ENCODE measurements at regions not wholly inside any gene's neighbourhood (a gene's known extent, or its start where the extent isn't known, plus 50 kb on each side); places are given as distances from the start of the nearest gene placed in this dataset.

DNA sequence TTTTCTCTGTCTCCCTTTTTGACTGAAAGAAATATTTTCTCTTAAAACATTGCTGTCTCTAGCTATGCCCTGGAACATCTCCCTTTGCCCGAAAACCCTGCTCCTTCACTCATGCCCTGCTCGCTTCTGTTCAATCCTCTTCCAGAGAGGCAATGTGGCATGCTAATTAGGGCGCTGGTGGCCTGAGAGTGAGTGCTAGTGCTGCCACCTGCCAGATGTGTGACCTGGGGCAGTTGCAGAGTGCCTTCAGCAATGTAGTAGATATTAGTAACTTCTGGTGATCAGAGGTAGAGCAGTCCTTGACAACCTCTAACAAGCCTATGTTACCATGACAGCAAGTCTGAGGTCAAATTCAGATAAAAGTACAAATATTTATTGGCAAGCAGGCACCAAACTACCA is 119.5 kb upstream of the OSMR start:
- no peak overlapping the region for H3K27ac Mint-ChIP-seq
- no peaks in the 10 kb centered on the region for H3K36me3 Mint-ChIP-seq (ENCODE audit: low read depth)
- H3K4me3 Mint-ChIP-seq, result no peak overlapping the region
- H3K4me1 Mint-ChIP-seq, result no peaks in the 10 kb centered on the region
- peaks cover 10% of the 10 kb centered on the region for H3K27me3 Mint-ChIP-seq
- H3K9me3 Mint-ChIP-seq, result no peaks in the 10 kb centered on the region
- no peak for ATAC-seq (replicated peaks)

DNA sequence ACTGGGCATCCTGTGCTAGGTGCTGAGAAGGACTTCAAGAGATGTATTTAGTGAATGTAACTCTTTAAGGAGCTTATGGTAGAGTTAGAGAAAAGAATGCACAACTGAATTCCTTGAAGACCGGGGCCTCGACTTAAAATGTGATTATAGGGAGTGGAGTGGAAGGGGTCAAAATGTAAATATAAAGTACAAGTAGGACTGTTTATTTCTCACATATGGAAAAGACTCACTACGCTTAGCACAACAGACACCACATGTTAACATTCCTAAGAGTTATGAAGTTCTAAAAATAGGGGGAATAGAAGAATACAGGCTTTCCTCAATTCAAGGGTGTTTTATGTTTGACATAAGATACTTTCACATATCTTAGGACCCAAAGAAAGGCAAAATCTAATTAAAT is 117.8 kb upstream of the OSMR start:
- no peaks in the 10 kb centered on the region for H3K36me3 Mint-ChIP-seq (ENCODE audit: low read depth)
- H3K27ac Mint-ChIP-seq, result no peak overlapping the region
- peaks cover 6% of the 10 kb centered on the region for H3K27me3 Mint-ChIP-seq
- H3K9me3 Mint-ChIP-seq, result no peaks in the 10 kb centered on the region
- H3K4me3 Mint-ChIP-seq, result no peak overlapping the region
- H3K4me1 Mint-ChIP-seq, result no peaks in the 10 kb centered on the region
- ATAC-seq (replicated peaks), result no peak

DNA sequence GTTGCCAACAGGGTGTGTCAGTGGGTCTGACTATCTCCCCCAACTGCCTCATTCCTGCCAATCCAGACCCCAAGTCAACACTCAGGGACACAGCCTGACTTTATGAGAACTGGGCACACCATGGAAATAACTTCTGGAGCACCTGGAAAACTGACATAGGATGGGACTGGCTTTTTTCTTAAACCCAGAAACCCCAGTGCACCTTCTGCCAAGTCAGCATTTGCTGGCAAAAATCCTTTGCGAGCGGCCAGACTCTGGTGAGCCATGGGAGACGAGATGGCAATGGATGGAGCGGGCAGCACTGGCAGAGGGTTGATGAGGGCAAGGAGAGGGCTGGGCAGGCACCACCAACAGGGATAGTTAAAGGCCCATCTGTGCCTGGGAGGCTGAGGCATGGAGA is 114.4 kb upstream of the OSMR start:
- Mint-ChIP-seq H3K4me3 (no peak overlapping the region), H3K27ac (no peak overlapping the region), H3K36me3 (ENCODE audit: low read depth) (no peaks in the 10 kb centered on the region), H3K9me3 (no peaks in the 10 kb centered on the region), H3K27me3 (peaks cover 15% of the 10 kb centered on the region), H3K4me1 (no peaks in the 10 kb centered on the region)
- no peak for ATAC-seq (replicated peaks)

DNA sequence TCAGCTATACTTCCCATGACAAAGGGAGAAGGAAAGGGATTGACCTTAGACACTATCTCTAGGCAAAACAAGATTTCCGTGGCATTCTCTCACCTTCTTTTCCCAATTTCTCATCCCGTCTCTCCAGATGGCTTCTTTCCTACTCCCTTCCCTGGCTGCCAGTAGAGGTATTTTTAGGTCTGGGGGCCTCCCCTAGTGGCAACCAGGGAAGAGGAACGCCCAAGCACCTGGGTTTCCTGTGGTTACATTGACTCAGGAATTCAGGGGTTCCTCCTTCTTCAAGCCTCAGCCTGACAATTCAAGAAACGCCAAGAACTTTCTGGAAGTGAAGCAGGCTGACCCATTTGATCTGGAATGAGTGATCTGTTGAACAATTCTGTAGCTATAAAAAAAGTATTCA is 111.5 kb upstream of the OSMR start:
- no peaks in the 10 kb centered on the region for H3K36me3 Mint-ChIP-seq (ENCODE audit: low read depth)
- H3K4me3 Mint-ChIP-seq, result no peak overlapping the region
- H3K9me3 Mint-ChIP-seq, result no peaks in the 10 kb centered on the region
- H3K27ac Mint-ChIP-seq, result no peak overlapping the region
- no peaks in the 10 kb centered on the region for H3K4me1 Mint-ChIP-seq
- ATAC-seq (replicated peaks), result no peak
- peaks cover 12% of the 10 kb centered on the region for H3K27me3 Mint-ChIP-seq

DNA sequence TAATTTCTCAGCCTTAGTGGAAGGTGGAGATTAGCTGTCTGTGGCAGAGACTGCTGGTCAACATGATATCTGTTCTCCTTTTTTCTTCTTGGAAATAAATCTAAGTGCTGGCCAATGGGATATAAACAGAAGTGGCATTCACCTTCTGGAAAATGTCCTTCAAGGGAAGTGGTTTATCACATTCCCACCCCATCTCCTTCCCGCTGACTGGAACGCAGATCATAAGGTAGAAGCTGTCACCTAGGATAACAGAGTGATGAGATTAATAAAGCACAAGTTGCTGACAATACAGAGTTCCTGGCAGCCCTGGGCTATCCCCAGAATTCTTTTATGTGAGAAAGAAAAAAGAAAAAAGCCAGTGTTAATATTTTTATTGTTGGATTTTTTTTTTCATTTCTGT is 109.7 kb upstream of the OSMR start:
- Mint-ChIP-seq H3K27ac (no peak overlapping the region), H3K9me3 (peaks cover under 1% of the 10 kb centered on the region), H3K4me3 (no peak overlapping the region), H3K27me3 (peaks cover 9% of the 10 kb centered on the region), H3K36me3 (ENCODE audit: low read depth) (no peaks in the 10 kb centered on the region), H3K4me1 (no peaks in the 10 kb centered on the region)
- ATAC-seq (replicated peaks), result no peak

DNA sequence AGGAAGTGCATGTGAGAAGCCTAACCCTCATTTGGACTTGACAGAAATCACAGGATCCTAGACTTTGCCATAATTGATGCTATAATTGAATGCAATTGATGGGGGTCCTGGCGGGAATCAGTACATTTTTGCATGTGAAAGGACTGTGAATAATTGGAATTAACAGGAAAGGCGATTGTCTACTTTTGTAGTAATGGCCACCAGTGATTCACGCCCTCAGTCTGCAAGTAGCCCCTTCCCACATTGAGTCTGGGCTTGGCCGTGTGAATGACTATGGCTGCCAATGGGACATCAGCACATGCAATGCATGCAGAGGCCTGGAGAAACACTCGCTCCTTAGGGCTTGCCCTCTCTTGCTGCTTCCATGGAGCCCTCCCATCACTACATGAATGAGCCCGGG is 107.8 kb upstream of the OSMR start:
- Mint-ChIP-seq H3K9me3 (peaks cover 8% of the 10 kb centered on the region), H3K4me3 (no peak overlapping the region), H3K27ac (no peak overlapping the region), H3K27me3 (peaks cover 9% of the 10 kb centered on the region), H3K36me3 (ENCODE audit: low read depth) (no peaks in the 10 kb centered on the region), H3K4me1 (no peaks in the 10 kb centered on the region)
- ATAC-seq (replicated peaks), result no peak

DNA sequence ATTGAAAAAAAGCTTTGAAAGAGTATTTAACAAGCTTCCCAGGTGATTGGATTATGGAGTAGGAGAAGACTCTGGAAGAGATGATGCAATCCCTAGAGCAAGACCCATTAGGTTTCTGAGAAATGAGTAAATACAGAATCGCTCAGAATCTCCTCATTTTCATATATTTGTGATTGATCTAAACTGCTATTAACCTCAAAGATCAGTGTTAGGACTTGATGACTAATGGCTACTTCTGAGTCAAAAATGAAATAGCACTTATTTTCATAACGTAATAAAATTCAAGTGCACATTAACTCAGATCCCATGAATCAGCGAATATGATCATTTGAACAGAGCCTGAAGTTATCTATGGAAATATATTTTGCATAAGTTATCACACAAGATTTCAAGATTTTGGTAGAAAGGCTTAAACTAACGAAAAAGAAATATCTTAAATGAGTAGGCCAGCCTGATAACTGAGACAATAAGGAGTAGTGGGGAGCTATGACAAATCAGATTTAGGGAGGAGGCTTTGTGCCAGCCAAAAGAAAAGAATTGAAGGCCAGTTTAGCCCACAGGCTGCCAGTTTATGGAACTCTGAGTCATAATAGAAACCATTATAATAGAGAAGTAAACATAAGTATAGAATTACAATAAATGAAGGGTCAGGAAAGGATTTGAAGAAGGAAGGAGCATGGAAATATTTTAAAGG is 106.7 kb upstream of the OSMR start:
- Mint-ChIP-seq H3K4me1 (no peaks in the 10 kb centered on the region), H3K4me3 (no peak overlapping the region), H3K9me3 (peaks cover 16% of the 10 kb centered on the region), H3K36me3 (ENCODE audit: low read depth) (no peaks in the 10 kb centered on the region), H3K27me3 (peaks cover 5% of the 10 kb centered on the region), H3K27ac (no peak overlapping the region)
- no peak for ATAC-seq (replicated peaks)

DNA sequence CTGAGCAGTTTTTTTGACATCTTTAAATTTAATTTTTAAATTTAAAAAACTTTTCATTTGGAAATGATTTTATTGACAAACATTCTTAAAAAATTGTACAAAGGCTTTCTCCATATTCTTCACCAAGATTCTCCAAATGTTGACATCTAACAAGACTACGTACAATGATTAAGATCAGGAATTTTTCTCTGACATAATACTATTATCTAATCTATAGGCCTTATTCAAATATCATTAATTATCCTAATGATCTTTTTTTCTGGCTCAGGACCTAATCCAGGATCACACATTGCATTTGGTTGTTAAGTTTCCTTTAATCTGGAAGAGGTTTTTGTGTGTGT is 106.1 kb upstream of the OSMR start:
- Mint-ChIP-seq H3K9me3 (peaks cover 16% of the 10 kb centered on the region), H3K27me3 (peaks cover 5% of the 10 kb centered on the region), H3K36me3 (ENCODE audit: low read depth) (no peaks in the 10 kb centered on the region), H3K27ac (no peak overlapping the region), H3K4me3 (no peak overlapping the region), H3K4me1 (no peaks in the 10 kb centered on the region)
- ATAC-seq (replicated peaks), result no peak

DNA sequence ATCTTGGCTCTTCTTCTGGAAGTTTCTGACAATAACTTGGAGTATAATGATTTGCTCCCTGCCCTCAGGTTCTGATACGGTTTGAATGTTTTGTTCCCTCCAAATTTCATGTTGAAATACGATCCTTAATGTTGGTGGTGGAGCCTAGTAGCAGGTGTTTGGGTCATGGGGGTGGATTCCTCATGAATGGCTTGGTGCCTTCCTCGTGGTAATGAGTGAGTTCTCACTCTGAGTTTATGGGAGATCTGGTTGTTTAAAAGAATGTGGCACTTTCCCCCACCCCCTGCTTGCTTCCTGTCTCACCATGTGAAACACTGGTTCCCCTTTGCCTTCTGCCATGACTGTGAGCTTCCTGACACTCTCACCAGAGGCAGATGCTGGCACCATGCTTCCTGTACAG is 103.0 kb upstream of the OSMR start:
- H3K4me1 Mint-ChIP-seq, result no peaks in the 10 kb centered on the region
- H3K27me3 Mint-ChIP-seq, result peaks cover 7% of the 10 kb centered on the region
- ATAC-seq (replicated peaks), result no peak
- no peak overlapping the region for H3K4me3 Mint-ChIP-seq
- no peaks in the 10 kb centered on the region for H3K36me3 Mint-ChIP-seq (ENCODE audit: low read depth)
- no peak overlapping the region for H3K27ac Mint-ChIP-seq
- peaks cover 16% of the 10 kb centered on the region for H3K9me3 Mint-ChIP-seq

DNA sequence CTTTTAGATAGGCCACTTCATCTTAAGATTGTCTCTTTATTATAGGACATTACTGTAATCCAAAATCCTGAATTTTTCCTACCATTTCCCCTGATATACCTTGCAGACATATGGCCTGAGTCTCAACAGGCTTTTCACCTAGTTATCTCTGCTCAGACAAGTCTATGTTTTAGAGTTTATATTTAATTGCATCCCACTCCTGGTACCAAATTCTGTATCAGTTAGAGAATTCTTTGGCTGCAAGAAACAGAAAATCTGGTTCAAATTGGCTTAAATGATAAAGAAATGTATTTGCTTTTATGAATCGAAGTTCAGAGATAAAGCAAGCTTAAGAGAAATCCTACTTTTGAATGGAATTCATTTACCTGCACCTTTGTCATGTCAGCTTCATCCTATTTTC is 102.2 kb upstream of the OSMR start:
- Mint-ChIP-seq H3K27ac (no peak overlapping the region), H3K9me3 (peaks cover 16% of the 10 kb centered on the region), H3K36me3 (ENCODE audit: low read depth) (no peaks in the 10 kb centered on the region), H3K4me3 (no peak overlapping the region), H3K27me3 (peaks cover 9% of the 10 kb centered on the region), H3K4me1 (no peaks in the 10 kb centered on the region)
- ATAC-seq (replicated peaks), result no peak

DNA sequence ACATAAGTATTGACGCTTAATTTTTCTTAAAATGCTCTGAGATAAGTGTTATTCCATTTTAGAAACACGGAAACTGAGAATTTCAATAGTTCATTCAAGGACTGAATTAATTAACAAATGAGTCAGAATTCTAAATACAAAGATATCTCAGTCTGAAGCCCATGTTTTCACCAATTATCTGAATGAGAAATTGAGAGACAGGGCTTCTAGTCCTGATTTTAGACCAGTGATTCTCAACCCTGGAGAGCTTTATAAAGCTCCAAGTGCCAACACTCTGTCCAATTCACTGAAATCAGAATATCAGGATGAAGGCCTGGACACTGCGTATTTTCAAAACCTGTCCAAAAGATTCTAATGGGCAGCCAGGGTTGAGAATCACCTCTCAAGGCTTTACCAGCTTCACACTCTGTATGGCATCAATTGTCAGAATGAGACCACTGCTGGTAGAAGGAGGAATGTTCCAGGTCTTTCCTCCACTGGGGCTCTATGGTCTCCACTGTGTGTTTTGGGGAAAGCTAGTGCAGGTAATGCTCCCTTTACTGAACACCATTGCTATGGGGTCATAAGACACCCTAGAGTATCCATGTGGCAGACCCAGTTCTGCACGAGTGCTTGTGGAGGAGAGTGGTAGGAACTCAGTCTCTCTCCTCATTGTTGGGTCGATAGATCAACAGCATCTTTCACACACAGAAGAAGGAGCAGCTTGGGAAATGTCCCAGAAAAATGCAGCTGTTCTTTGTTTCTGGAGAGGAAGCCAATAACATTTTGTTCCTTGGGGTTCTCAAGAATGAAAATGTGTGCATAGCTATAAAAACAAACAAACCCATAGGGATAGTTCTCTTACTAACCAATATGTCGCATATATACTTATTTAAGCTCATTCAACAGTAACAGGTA is 99.7 kb upstream of the OSMR start:
- no peak overlapping the region for H3K27ac Mint-ChIP-seq
- no peak for ATAC-seq (replicated peaks)
- no peak overlapping the region for H3K4me3 Mint-ChIP-seq
- H3K9me3 Mint-ChIP-seq, result peaks cover 16% of the 10 kb centered on the region
- H3K36me3 Mint-ChIP-seq (ENCODE audit: low read depth), result no peaks in the 10 kb centered on the region
- H3K27me3 Mint-ChIP-seq, result peaks cover 9% of the 10 kb centered on the region
- H3K4me1 Mint-ChIP-seq, result no peaks in the 10 kb centered on the region

DNA sequence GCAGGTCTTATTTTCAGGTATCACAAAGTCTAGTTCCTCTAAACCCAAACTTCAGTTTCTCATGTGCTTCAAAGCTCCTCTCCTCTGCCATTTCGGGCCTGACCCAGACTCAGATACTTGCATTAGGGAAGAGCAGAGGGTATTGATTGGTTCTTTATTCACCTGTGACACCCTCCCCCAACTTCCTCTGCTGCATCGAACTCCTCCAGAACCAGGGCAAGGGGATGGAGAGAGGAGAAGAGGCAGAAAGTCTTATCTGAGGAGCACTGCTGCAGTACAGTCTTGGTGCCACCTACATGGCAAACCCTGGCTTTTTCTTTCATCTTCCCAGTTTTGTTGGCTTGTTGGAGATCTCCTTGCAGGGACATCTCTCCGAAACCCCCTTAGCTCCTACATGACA is 96.0 kb upstream of the OSMR start:
- ATAC-seq (replicated peaks), result no peak
- Mint-ChIP-seq H3K27ac (no peak overlapping the region), H3K27me3 (peaks cover 16% of the 10 kb centered on the region), H3K4me1 (no peaks in the 10 kb centered on the region), H3K36me3 (ENCODE audit: low read depth) (no peaks in the 10 kb centered on the region), H3K4me3 (no peak overlapping the region), H3K9me3 (no peaks in the 10 kb centered on the region)

DNA sequence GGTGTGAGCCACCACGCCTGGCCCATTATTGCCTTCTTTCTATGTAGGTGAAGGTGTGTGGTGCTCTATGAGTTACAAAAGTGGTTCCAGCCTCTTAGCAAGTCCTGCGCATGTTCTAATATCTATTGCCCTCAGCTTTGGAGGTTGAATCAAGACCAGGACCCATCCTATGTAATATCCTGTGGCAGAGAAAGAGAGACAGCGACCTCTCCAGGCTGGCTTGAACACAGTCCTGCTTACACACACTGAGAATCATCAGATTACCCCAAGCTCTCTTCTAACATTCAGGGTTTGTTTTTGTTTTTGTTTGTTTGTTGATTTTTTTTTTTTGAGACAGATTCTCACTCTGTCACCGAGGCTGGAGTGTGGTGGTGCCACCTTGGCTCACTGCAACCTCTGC is 94.7 kb upstream of the OSMR start:
- ATAC-seq (replicated peaks), result no peak
- Mint-ChIP-seq H3K27ac (no peak overlapping the region), H3K4me3 (no peak overlapping the region)

DNA sequence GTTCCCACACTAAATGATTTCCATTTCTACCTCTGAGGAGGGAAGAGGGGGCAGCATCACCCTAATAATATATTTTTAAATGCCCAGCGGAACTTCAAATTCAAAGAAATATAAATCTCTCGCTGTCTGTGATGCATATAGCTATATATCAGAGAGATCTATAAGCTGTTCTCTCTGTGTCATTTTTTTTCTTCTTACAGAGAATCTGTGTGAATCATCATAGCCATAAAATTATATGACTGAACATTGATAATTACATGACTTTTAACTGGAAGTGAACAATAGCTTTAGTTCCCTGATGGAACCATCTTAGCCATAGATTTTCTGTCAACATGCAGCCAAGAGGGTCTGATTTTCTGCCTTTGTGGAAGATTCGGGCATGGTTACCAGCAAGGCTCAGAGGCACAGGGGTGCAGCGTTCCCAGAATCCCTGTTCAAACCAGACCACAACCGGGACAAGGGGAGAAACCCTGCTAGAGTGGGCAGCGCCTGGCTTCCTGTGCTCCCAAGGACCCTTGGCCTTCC is 93.7 kb upstream of the OSMR start:
- peaks cover 18% of the 10 kb centered on the region for H3K27me3 Mint-ChIP-seq
- H3K27ac Mint-ChIP-seq, result no peak overlapping the region
- H3K4me1 Mint-ChIP-seq, result no peaks in the 10 kb centered on the region
- H3K36me3 Mint-ChIP-seq (ENCODE audit: low read depth), result no peaks in the 10 kb centered on the region
- ATAC-seq (replicated peaks), result no peak
- H3K4me3 Mint-ChIP-seq, result no peak overlapping the region
- no peaks in the 10 kb centered on the region for H3K9me3 Mint-ChIP-seq

More for the DNA sequence above, 94.7 kb upstream of the OSMR start:
- Mint-ChIP-seq H3K9me3 (no peaks in the 10 kb centered on the region), H3K27me3 (peaks cover 22% of the 10 kb centered on the region), H3K36me3 (ENCODE audit: low read depth) (no peaks in the 10 kb centered on the region), H3K4me1 (no peaks in the 10 kb centered on the region)

DNA sequence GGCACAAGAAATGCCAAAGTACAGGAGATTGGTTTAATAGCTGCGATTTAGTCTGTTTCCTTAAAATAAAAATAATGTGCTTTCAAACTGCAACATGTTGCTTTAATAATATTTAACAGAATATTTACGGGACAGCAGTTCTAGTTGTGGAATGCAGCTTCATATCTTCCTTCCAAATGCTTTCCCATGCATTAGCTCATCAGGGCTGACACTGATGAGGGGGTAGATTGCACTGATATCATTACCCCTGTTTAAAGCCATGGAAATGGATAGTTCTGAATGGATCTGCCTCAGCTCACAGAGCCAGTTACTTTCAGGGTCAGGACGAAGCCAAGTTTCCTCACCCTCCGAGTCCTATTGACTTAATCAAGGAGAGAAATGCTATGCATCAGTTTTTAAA is 93.2 kb upstream of the OSMR start:
- Mint-ChIP-seq H3K36me3 (ENCODE audit: low read depth) (no peaks in the 10 kb centered on the region), H3K4me1 (no peaks in the 10 kb centered on the region), H3K27ac (no peak overlapping the region), H3K9me3 (no peaks in the 10 kb centered on the region), H3K4me3 (no peak overlapping the region), H3K27me3 (peaks cover 16% of the 10 kb centered on the region)
- ATAC-seq (replicated peaks), result no peak
